ENCODE measurements at regions not wholly inside any gene's neighbourhood (a gene's known extent, or its start where the extent isn't known, plus 50 kb on each side); places are given as distances from the start of the nearest gene placed in this dataset.
"Not testable (repeated sequence)": the region's sequence is repeated elsewhere in the genome, so short reads cannot be mapped to it uniquely, and the experiment has no call there.

GRCh38 chr15:46079046-46079445 lies 444.2 kb downstream of the SQOR start:
- DNase-seq (ENCODE audit: low spot score in 2 of 2) (no peak), FAIRE-seq (no peak)

DNA sequence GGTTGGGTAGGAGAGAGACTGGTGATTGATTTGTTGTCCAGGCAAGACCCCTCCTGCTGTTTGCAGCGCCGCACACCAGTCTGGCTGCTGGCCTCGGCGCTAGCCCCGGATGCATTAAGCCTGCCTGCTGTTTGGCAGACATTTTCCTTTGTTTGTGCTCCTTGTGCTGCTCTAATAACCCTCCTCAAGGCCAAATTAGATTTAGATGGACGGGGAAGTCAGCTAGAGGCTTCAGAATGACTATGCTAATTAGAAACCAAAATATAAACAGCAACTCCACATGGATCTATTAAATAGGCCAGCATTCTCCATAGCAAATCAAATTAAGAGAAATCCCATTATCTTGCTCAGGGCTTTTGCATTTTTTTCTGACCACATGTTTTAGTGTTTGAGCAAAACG lies 445.2 kb downstream of the SQOR start:
- FAIRE-seq (no peak), DNase-seq (ENCODE audit: low spot score in 2 of 2) (no peak)

GRCh38 chr15:46088486-46089445 lies 453.9 kb downstream of the SQOR start:
- peak; percentile 98 for FAIRE-seq
- DNase-seq (ENCODE audit: low spot score in 2 of 2), result no peak

GRCh38 chr15:46089467-46089935 lies 454.7 kb downstream of the SQOR start:
- no peak for FAIRE-seq
- no peak for DNase-seq (ENCODE audit: low spot score in 2 of 2)

- DNase-seq (ENCODE audit: low spot score in 2 of 2) (no peak), FAIRE-seq (no peak)
Observed at GRCh38 chr15:46091860-46092450, 457.1 kb downstream of the SQOR start.

- not testable (repeated sequence) for DNase-seq (ENCODE audit: low spot score in 2 of 2); FAIRE-seq
Observed at GRCh38 chr15:46098006-46098405, 463.2 kb downstream of the SQOR start.

- FAIRE-seq, result no peak
- no peak for DNase-seq (ENCODE audit: low spot score in 2 of 2)
Observed at GRCh38 chr15:46110755-46111154, 475.9 kb downstream of the SQOR start.

DNA sequence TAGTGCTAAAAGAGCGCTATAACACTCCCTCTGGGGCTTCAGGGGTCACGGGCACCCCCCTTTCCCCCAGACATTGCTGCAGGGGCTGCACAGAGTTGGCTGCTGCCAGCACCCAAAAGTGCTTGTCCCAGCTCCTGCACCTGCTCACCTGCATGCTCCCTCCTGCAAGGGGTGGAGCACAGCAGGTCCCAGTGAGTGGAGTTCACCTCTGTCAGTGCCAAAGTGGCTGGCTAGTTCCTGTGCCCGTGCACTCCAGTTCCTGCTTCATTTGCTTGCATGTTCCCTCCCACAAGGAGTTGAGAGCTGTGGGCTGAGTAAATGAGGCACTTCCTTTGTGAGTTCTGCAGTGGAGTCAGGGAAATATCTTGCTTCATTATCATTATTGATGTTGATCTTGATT lies 476.9 kb downstream of the SQOR start:
- FAIRE-seq, result no peak
- DNase-seq (ENCODE audit: low spot score in 2 of 2), result no peak

GRCh38 chr15:46117071-46117470 lies 482.2 kb downstream of the SQOR start:
- DNase-seq (ENCODE audit: low spot score in 2 of 2) (no peak), FAIRE-seq (no peak)

GRCh38 chr15:46120713-46121112 lies 485.9 kb downstream of the SQOR start:
- DNase-seq (ENCODE audit: low spot score in 2 of 2), result no peak

GRCh38 chr15:46121441-46121840 lies 486.6 kb downstream of the SQOR start:
- no peak for DNase-seq (ENCODE audit: low spot score in 2 of 2)
- no peak for FAIRE-seq

More at GRCh38 chr15:46120713-46121112, 485.9 kb downstream of the SQOR start:
- no peak for FAIRE-seq

DNA sequence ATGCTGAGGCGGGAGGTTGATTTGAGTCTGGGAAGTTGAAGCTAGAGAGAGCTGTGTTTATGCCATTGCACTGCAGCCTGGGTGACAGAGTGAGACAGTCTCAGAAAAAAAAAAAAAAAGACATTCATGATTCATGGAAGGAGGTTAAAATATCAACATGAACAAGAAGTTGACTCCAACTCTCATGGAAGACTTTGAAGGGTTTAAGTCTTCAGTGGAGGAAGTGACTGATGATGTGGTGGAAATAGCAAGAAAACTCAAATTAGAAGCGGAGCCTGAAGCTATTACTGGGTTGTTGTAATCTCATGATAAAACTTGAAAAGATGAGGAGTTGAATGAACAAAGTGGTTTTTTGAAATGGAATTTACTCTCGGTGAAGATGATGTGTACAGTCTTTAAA lies 491.8 kb downstream of the SQOR start:
- FAIRE-seq (no peak), DNase-seq (ENCODE audit: low spot score in 2 of 2) (no peak)

GRCh38 chr15:46127361-46127874 lies 492.6 kb downstream of the SQOR start:
- FAIRE-seq (no peak), DNase-seq (ENCODE audit: low spot score in 2 of 2) (no peak)

GRCh38 chr15:46129145-46129544 lies 494.3 kb downstream of the SQOR start:
- FAIRE-seq (no peak), DNase-seq (ENCODE audit: low spot score in 2 of 2) (no peak)

GRCh38 chr15:46131876-46132275 lies 497.0 kb downstream of the SQOR start:
- DNase-seq (ENCODE audit: low spot score in 2 of 2), result no peak
- FAIRE-seq, result no peak

GRCh38 chr15:46137443-46137842 lies 502.6 kb downstream of the SQOR start:
- FAIRE-seq, result no peak
- no peak for DNase-seq (ENCODE audit: low spot score in 2 of 2)

DNA sequence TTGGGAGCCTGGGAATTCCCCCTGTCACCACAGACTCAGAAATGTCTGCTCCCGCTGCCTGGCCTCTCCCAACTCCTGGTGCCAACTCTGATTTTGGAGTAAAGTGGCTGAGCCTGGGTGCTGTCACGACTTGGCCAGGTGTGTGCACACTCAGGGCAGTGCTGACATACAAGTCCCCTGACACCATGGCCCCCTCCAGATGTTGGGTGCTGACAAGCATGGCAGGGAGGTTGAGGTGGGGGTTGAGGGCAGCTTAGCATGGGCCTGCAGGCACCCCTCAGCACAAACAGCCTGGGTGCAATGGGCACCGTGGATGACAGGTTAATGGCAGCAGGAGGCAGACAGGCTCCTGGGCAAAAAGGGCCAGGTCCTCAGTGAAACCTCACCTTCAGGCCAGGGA lies 511.2 kb downstream of the SQOR start:
- no peak for FAIRE-seq
- DNase-seq (ENCODE audit: low spot score in 2 of 2), result no peak

GRCh38 chr15:46146915-46147314 lies 512.1 kb downstream of the SQOR start:
- DNase-seq (ENCODE audit: low spot score in 2 of 2) (no peak), FAIRE-seq (no peak)

- FAIRE-seq (no peak), DNase-seq (ENCODE audit: low spot score in 2 of 2) (no peak)
Observed at GRCh38 chr15:46151786-46152185, 517.0 kb downstream of the SQOR start.

- FAIRE-seq, result no peak
Observed at GRCh38 chr15:46166750-46167149, 531.9 kb downstream of the SQOR start.

DNA sequence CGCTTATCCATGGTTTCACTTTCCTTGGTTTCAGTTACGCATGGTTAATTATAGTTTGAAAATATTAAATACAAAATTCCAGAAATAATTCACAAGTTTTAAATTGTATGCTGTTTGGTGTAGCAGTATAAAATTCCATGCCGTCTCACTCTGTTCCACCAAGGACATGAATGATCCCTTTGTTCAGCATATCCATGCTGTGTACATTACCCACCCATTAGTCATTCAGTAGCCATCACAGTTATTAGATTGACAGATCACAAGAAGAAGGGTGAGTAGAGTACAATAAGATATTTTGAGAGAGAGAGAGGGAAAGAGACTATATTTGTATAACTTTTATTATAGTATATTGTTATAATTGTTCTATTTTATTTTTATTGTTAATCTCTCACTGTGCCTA lies 535.5 kb downstream of the SQOR start:
- no peak for FAIRE-seq

More at GRCh38 chr15:46166750-46167149, 531.9 kb downstream of the SQOR start:
- DNase-seq (ENCODE audit: low spot score in 2 of 2), result no peak

More for the DNA sequence above, 535.5 kb downstream of the SQOR start:
- DNase-seq (ENCODE audit: low spot score in 2 of 2), result no peak
